ENCODE measurements at regions not wholly inside any gene's neighbourhood (a gene's known extent, or its start where the extent isn't known, plus 50 kb on each side); places are given as distances from the start of the nearest gene placed in this dataset.

DNA sequence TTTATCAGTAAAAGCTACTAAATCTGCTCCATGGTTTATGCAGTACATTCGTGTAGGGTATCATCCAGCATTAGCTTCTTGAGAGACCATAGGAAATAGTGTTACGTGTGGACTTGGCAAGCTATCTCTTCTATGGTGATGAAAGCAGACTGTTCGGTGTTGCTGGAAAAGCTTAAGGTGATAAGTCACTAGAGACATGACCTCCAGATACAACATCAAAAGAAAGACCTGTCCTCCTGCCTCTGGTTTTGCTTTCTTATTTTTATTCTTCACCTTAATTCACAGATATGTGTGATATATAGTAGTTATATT, 53.5 kb upstream of the S1PR1 start:
- TF ChIP-seq CTCF (IDR thresholded peaks at IDR 0.05 in 8 of 11, conservative IDR thresholded peaks at IDR 0.05 in 3 of 11) (no peak), POLR2A (IDR thresholded peaks at IDR 0.05) (no peak), POLR2AphosphoS5 (IDR thresholded peaks at IDR 0.05) (no peak)
